ENCODE measurements at regions not wholly inside any gene's neighbourhood (a gene's known extent, or its start where the extent isn't known, plus 50 kb on each side); places are given as distances from the start of the nearest gene placed in this dataset.

- ChIA-PET POLR2A (no interaction called here), CTCF (no interaction called here)
- Histone ChIP-seq H3K4me1 (ENCODE audit: control insufficient read depth, insufficient read depth, low read length) (peaks cover 4% of the 10 kb centered on the region; the same call in 1 of the 2 replicates), H3K36me3 (ENCODE audit: control insufficient read depth in 2 of 2, insufficient read depth in 1 of 2, low read length in 2 of 2) (no peaks in the 10 kb centered on the region), H3K9me3 (ENCODE audit: control insufficient read depth, insufficient read depth, low read depth, low read length) (no peaks in the 10 kb centered on the region), H3K4me3 (ENCODE audit: low read depth, low read length) (no peak overlapping the region), H3K27ac (ENCODE audit: extremely low read depth, low read depth, low read length) (no peak overlapping the region)
- TF ChIP-seq ZNF266 (tag by site-specific recombination; IDR thresholded peaks at IDR 0.05; ENCODE audit: low read depth) = no peak
- TF ChIP-seq TSHZ1 (tag by site-specific recombination; IDR thresholded peaks at IDR 0.05; ENCODE audit: borderline replicate concordance) = no peak
- no peak for TF ChIP-seq ZSCAN4 (tag by site-specific recombination; IDR thresholded peaks at IDR 0.05)
- no peak for TF ChIP-seq ZNF830 (tag by site-specific recombination; IDR thresholded peaks at IDR 0.05; ENCODE audit: low read depth)
- TF ChIP-seq PRDM1 (tag by site-specific recombination; IDR thresholded peaks at IDR 0.05) = no peak
- TF ChIP-seq PBX3 (CRISPR knock-in tag; IDR thresholded peaks at IDR 0.05) = no peak
- TF ChIP-seq ZNF48 (tag by site-specific recombination; IDR thresholded peaks at IDR 0.05) = no peak
- TF ChIP-seq ELK4 (IDR thresholded peaks at IDR 0.05; ENCODE audit: borderline replicate concordance, low read depth, low read length) = no peak
- no peak for TF ChIP-seq ZNF223 (tag by site-specific recombination; IDR thresholded peaks at IDR 0.05)
- no peak for TF ChIP-seq ZNF473 (tag by site-specific recombination; IDR thresholded peaks at IDR 0.05)
Measured at GRCh38 chr14:97634751-97635150, 837.6 kb downstream of the VRK1 start.

GRCh38 chr14:97638864-97639263 lies 841.7 kb downstream of the VRK1 start:
- ChIA-PET POLR2A (no interaction called here), CTCF (no interaction called here)
- no peaks in the 10 kb centered on the region for H3K9me3 ChIP-seq (ENCODE audit: control insufficient read depth, insufficient read depth, low read depth, low read length)

GRCh38 chr14:97640031-97640430 lies 842.8 kb downstream of the VRK1 start:
- H3K4me3 ChIP-seq (ENCODE audit: low read depth, low read length) = no peak overlapping the region
- H3K9me3 ChIP-seq (ENCODE audit: control insufficient read depth, insufficient read depth, low read depth, low read length) = no peaks in the 10 kb centered on the region
- no peaks in the 10 kb centered on the region for H3K36me3 ChIP-seq (ENCODE audit: control insufficient read depth in 2 of 2, insufficient read depth in 1 of 2, low read length in 2 of 2)
- TF ChIP-seq HOXC10 (CRISPR knock-in tag; IDR thresholded peaks at IDR 0.05) = no peak
- TF ChIP-seq ZNF239 (tag by site-specific recombination; IDR thresholded peaks at IDR 0.05) = no peak
- TF ChIP-seq ZFP3 (tag by site-specific recombination; IDR thresholded peaks at IDR 0.05; ENCODE audit: low read depth) = no peak
- no peak for TF ChIP-seq ZNF843 (tag by site-specific recombination; IDR thresholded peaks at IDR 0.05)
- no peak for TF ChIP-seq ATF2 (tag by site-specific recombination; IDR thresholded peaks at IDR 0.05; ENCODE audit: low read depth)
- TF ChIP-seq ZNF639 (tag by site-specific recombination; IDR thresholded peaks at IDR 0.05) = no peak
- POLR2A ChIA-PET = no interaction called here
- CTCF ChIA-PET = no interaction called here
- peaks cover 4% of the 10 kb centered on the region; the same call in 1 of the 2 replicates for H3K4me1 ChIP-seq (ENCODE audit: control insufficient read depth, insufficient read depth, low read length)
- no peak overlapping the region for H3K27ac ChIP-seq (ENCODE audit: extremely low read depth, low read depth, low read length)

More at GRCh38 chr14:97638864-97639263, 841.7 kb downstream of the VRK1 start:
- TF ChIP-seq BCL11B (tag by site-specific recombination; IDR thresholded peaks at IDR 0.05; ENCODE audit: low read depth) (no peak), MEIS1 (CRISPR knock-in tag; IDR thresholded peaks at IDR 0.05; ENCODE audit: borderline replicate concordance) (no peak), ZNF596 (tag by site-specific recombination; IDR thresholded peaks at IDR 0.05) (no peak), ZBTB1 (tag by site-specific recombination; IDR thresholded peaks at IDR 0.05) (no peak), ZNF211 (tag by site-specific recombination; IDR thresholded peaks at IDR 0.05; ENCODE audit: low read depth) (no peak), ZNF629 (tag by site-specific recombination; IDR thresholded peaks at IDR 0.05) (no peak)
- H3K4me1 ChIP-seq (ENCODE audit: control insufficient read depth, insufficient read depth, low read length) = peaks cover 4% of the 10 kb centered on the region; the same call in 1 of the 2 replicates
- no peaks in the 10 kb centered on the region for H3K36me3 ChIP-seq (ENCODE audit: control insufficient read depth in 2 of 2, insufficient read depth in 1 of 2, low read length in 2 of 2)
- no peak overlapping the region for H3K27ac ChIP-seq (ENCODE audit: extremely low read depth, low read depth, low read length)
- H3K4me3 ChIP-seq (ENCODE audit: low read depth, low read length) = no peak overlapping the region
